Keratinocyte (primary cell): ENCODE measurements at regions not wholly inside any gene's neighbourhood (a gene's known extent, or its start where the extent isn't known, plus 50 kb on each side); places are given as distances from the start of the nearest gene placed in this dataset.

Experiments
- DNase-seq: peaks from one replicate; pipeline ENCODE4 v3.0.0-alpha.2; 2011; ENCODE audit warnings: low read depth, missing footprints, low spot score
- FAIRE-seq: peaks from 2 replicates; lab custom pipeline; 2011; peaks lifted over from hg19 to GRCh38; lab: Jason Lieb, UNC
- H2AFZ ChIP-seq: 2 replicates; pipeline ENCODE4 v1.6.0; 2012; ENCODE audit warnings: low read length, control low read depth, inconsistent platforms; ENCODE audit not compliant: control insufficient read depth
- H3K27ac ChIP-seq: 2 replicates; pipeline ENCODE4 v1.5.1; 2011; ENCODE audit warnings: low read length; ENCODE audit not compliant: control insufficient read depth, insufficient read depth
- H3K27me3 ChIP-seq: 3 replicates; pipeline ENCODE4 v1.6.0; 2011; ENCODE audit warnings: low read length; ENCODE audit not compliant: control insufficient read depth, insufficient read depth; ENCODE audit errors: extremely low read depth
- H3K36me3 ChIP-seq, 2 experiments: 2 replicates in 1 of 2; 3 replicates in 1 of 2; pipeline ENCODE4 v1.5.1; 2011; ENCODE audit warnings: low read length in 2 of 2, mild to moderate bottlenecking in 1 of 2; ENCODE audit not compliant: control insufficient read depth in 2 of 2, insufficient read depth in 2 of 2; ENCODE audit errors: extremely low read depth in 1 of 2
- H3K4me1 ChIP-seq: 3 replicates; pipeline ENCODE4 v1.5.1; 2011; ENCODE audit warnings: low read length; ENCODE audit not compliant: control insufficient read depth, insufficient read depth; ENCODE audit errors: extremely low read depth
- H3K4me2 ChIP-seq: 3 replicates; pipeline ENCODE4 v1.6.0; 2011; ENCODE audit warnings: low read depth, low read length; ENCODE audit not compliant: control insufficient read depth, insufficient read depth; ENCODE audit errors: extremely low read depth
- H3K4me3 ChIP-seq, 3 experiments: fragments of 200-600 bp in 1 of 3; sonication (generic) in 1 of 3; 2 replicates in 2 of 3; 3 replicates in 1 of 3; pipeline ENCODE4 v1.5.1; 2011 to 2016; ENCODE audit warnings: low read length in 3 of 3, mild to moderate bottlenecking in 3 of 3, control low read depth in 2 of 3, inconsistent platforms in 1 of 3, low read depth in 1 of 3, mixed read lengths in 1 of 3, mixed run types in 1 of 3, moderate library complexity in 1 of 3; ENCODE audit not compliant: control insufficient read depth in 2 of 3, insufficient read depth in 2 of 3; ENCODE audit errors: extremely low read depth in 1 of 3
- H3K79me2 ChIP-seq: 2 replicates; pipeline ENCODE4 v1.6.0; 2012; ENCODE audit warnings: low read length; ENCODE audit not compliant: control insufficient read depth, insufficient read depth
- H3K9ac ChIP-seq: 3 replicates; pipeline ENCODE4 v1.6.0; 2011; ENCODE audit warnings: low read length; ENCODE audit not compliant: control insufficient read depth, insufficient read depth; ENCODE audit errors: extremely low read depth
- H3K9me1 ChIP-seq: 3 replicates; pipeline ENCODE4 v1.6.0; 2011; ENCODE audit warnings: low read length; ENCODE audit not compliant: control insufficient read depth, insufficient read depth; ENCODE audit errors: extremely low read depth
- H3K9me3 ChIP-seq: 2 replicates; pipeline ENCODE4 v1.5.1; 2012; ENCODE audit warnings: low read depth, low read length; ENCODE audit not compliant: control insufficient read depth
- H4K20me1 ChIP-seq: 3 replicates; pipeline ENCODE4 v1.6.0; 2011; ENCODE audit warnings: low read length; ENCODE audit not compliant: control insufficient read depth, insufficient read depth; ENCODE audit errors: extremely low read depth
- CTCF ChIP-seq, 3 experiments: IDR thresholded peaks in 1 of 3; conservative IDR thresholded peaks in 1 of 3; optimal IDR thresholded peaks in 1 of 3; 2 replicates in 2 of 3; 3 replicates in 1 of 3; pipeline versions ENCODE3 to v1.5.1; 2011; ENCODE audit warnings: low read length in 3 of 3, mild to moderate bottlenecking in 3 of 3, moderate library complexity in 2 of 3, control low read depth in 1 of 3, inconsistent platforms in 1 of 3; ENCODE audit not compliant: insufficient read depth in 2 of 3; ENCODE audit errors: extremely low read depth in 1 of 3
- EZH2 ChIP-seq: IDR thresholded peaks from one replicate; pipeline ENCODE4 v1.6.1; 2012; ENCODE audit warnings: inconsistent platforms, mild to moderate bottlenecking, low read length, moderate library complexity
- dilution Hi-C: fragments of 300-500 bp; cut with MboI; formaldehyde crosslinking; loops from one replicate; pipeline ENCODE4 v1.7.0; 2020; ENCODE audit warnings: low sequenced_read_pairs; ENCODE audit not compliant: extremely low pct_ligation_motif_present

- Histone ChIP-seq H2AFZ (no peak overlapping the region), H3K9me3 (no peaks in the 10 kb centered on the region)
Measured at GRCh38 chr4:180335566-180335965, 1907.6 kb upstream of the TENM3 start.

GRCh38 chr4:180336494-180337090 is 1906.6 kb upstream of the TENM3 start:
- no peak for TF ChIP-seq EZH2
- no peak for TF ChIP-seq CTCF (optimal IDR thresholded peaks at IDR 0.05 in 1 of 3, IDR thresholded peaks at IDR 0.05 in 1 of 3, conservative IDR thresholded peaks at IDR 0.05 in 1 of 3; ENCODE audit: extremely low read depth in 1 of 3, insufficient read depth in 2 of 3, low read length in 3 of 3)
- Histone ChIP-seq H3K9ac (no peak overlapping the region), H3K79me2 (no peaks in the 10 kb centered on the region), H3K36me3 (no peaks in the 10 kb centered on the region), H4K20me1 (no peaks in the 10 kb centered on the region), H3K4me1 (no peaks in the 10 kb centered on the region), H2AFZ (no peak overlapping the region), H3K27ac (no peak overlapping the region), H3K9me1 (no peaks in the 10 kb centered on the region), H3K27me3 (no peaks in the 10 kb centered on the region), H3K4me3 (no peak overlapping the region), H3K9me3 (no peaks in the 10 kb centered on the region), H3K4me2 (no peak overlapping the region)
- FAIRE-seq (no peak), DNase-seq (no peak)
- dilution Hi-C loops, result no loop called here

More at GRCh38 chr4:180335566-180335965, 1907.6 kb upstream of the TENM3 start:
- H3K9me1 ChIP-seq, result no peaks in the 10 kb centered on the region
- dilution Hi-C loops, result no loop called here
- DNase-seq (no peak), FAIRE-seq (no peak)
- H3K36me3 ChIP-seq, result no peaks in the 10 kb centered on the region
- H3K27ac ChIP-seq, result no peak overlapping the region
- H3K4me3 ChIP-seq, result no peak overlapping the region
- H3K79me2 ChIP-seq, result no peaks in the 10 kb centered on the region
- no peak overlapping the region for H3K4me2 ChIP-seq
- no peaks in the 10 kb centered on the region for H4K20me1 ChIP-seq
- H3K4me1 ChIP-seq, result no peaks in the 10 kb centered on the region
- no peak overlapping the region for H3K9ac ChIP-seq
- TF ChIP-seq EZH2 (no peak), CTCF (optimal IDR thresholded peaks at IDR 0.05 in 1 of 3, IDR thresholded peaks at IDR 0.05 in 1 of 3, conservative IDR thresholded peaks at IDR 0.05 in 1 of 3; ENCODE audit: extremely low read depth in 1 of 3, insufficient read depth in 2 of 3, low read length in 3 of 3) (no peak)
- H3K27me3 ChIP-seq, result no peaks in the 10 kb centered on the region
